ENCODE measurements at regions not wholly inside any gene's neighbourhood (a gene's known extent, or its start where the extent isn't known, plus 50 kb on each side); places are given as distances from the start of the nearest gene placed in this dataset.

GRCh38 chr2:224284134-224284946 lies 117.6 kb downstream of the FAM124B start:
- TF ChIP-seq SIN3A (conservative IDR thresholded peaks at IDR 0.05 in 1 of 2, IDR thresholded peaks at IDR 0.05 in 1 of 2; ENCODE audit: low read depth in 1 of 2, low read length in 2 of 2) (no peak), CTCF (IDR thresholded peaks at IDR 0.05; ENCODE audit: control extremely low read depth in 1 of 3, insufficient read depth in 1 of 3, low read depth in 1 of 3, low read length in 3 of 3) (peak in 2 of 3 experiments; percentile 75 to 76; a peak in 3 of 4 replicates), POLR2AphosphoS5 (IDR thresholded peaks at IDR 0.05; ENCODE audit: low read depth, low read length) (no peak), BRCA1 (IDR thresholded peaks at IDR 0.05; ENCODE audit: low read depth, low read length) (no peak), EP300 (IDR thresholded peaks at IDR 0.05; ENCODE audit: borderline replicate concordance in 1 of 2, low read depth in 2 of 2, low read length in 2 of 2) (no peak), TEAD4 (IDR thresholded peaks at IDR 0.05; ENCODE audit: low read depth, low read length) (no peak), CEBPB (IDR thresholded peaks at IDR 0.05; ENCODE audit: low read depth, low read length) (no peak), RXRA (IDR thresholded peaks at IDR 0.05; ENCODE audit: insufficient read depth, low read depth, low read length) (no peak), PHF8 (conservative IDR thresholded peaks at IDR 0.05; ENCODE audit: low read depth, low read length) (no peak)
